Right atrium auricular region (tissue), 2 donors: ENCODE measurements at regions not wholly inside any gene's neighbourhood (a gene's known extent, or its start where the extent isn't known, plus 50 kb on each side); places are given as distances from the start of the nearest gene placed in this dataset.
"Not testable (repeated sequence)": the region's sequence is repeated elsewhere in the genome, so short reads cannot be mapped to it uniquely, and the experiment has no call there.

Experiments
- DNase-seq: peaks from one replicate; pipeline ENCODE4 v3.0.0-alpha.2; 2019; ENCODE audit warnings: low spot score
- H3K27ac ChIP-seq, 2 donors: fragments of 200-600 bp; sonication (generic); 1 replicate in 1 of 2; 2 replicates in 1 of 2; pipeline ENCODE4 v1.5.1; 2016 to 2019
- H3K27me3 ChIP-seq, 2 donors: fragments of 200-600 bp; sonication (generic); one replicate each; pipeline versions ENCODE4 v1.5.1 to v1.6.0; 2017 to 2019
- H3K36me3 ChIP-seq: fragments of 200-600 bp; sonication (generic); one replicate; pipeline ENCODE4 v1.5.1; 2016
- H3K4me1 ChIP-seq, 2 donors: fragments of 200-600 bp; sonication (generic); one replicate each; pipeline versions ENCODE4 v1.5.1 to v1.6.0; 2017 to 2019
- H3K4me3 ChIP-seq, 2 donors: fragments of 200-600 bp; sonication (generic); 1 replicate in 1 of 2; 2 replicates in 1 of 2; pipeline ENCODE4 v1.5.1; 2017 to 2019; ENCODE audit warnings: mild to moderate bottlenecking in 1 of 2, moderate library complexity in 1 of 2
- H3K9me3 ChIP-seq, 2 donors: fragments of 200-600 bp; sonication (generic); one replicate each; pipeline ENCODE4 v1.5.1; 2019
- TF ChIP-seq, protein P1 (sequence below), 2 donors: fragments of 200-600 bp; sonication (generic); IDR thresholded peaks; one replicate each; pipeline ENCODE4 v1.5.1; 2019; ENCODE audit warnings: antibody characterized with exemption in 2 of 2

DNA sequence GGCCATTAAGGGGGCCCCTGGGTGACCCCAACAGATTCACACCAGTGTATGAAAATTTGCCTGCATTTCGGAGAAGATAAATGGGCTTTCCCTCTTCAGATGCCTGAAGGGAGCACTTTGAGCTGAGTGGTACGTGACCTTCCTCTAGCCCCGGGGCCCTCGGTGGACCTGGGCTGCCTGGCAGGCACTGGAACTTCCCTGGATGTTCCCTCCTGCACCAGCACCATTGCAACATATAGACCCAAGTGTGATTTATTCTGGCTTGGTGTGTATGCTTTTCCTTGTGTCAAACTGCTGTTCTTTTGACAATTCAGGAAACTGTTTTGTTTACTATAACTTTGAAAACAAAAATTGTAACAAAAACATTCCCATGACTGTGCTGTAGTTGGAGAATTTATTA is 93.8 kb downstream of the TNFRSF13B start:
- Histone ChIP-seq H3K27me3 (no peaks in the 10 kb centered on the region), H3K27ac (no peak overlapping the region), H3K4me1 (no peaks in the 10 kb centered on the region), H3K9me3 (no peaks in the 10 kb centered on the region), H3K36me3 (no peaks in the 10 kb centered on the region), H3K4me3 (no peak overlapping the region)
- TF ChIP-seq, protein P1, sequence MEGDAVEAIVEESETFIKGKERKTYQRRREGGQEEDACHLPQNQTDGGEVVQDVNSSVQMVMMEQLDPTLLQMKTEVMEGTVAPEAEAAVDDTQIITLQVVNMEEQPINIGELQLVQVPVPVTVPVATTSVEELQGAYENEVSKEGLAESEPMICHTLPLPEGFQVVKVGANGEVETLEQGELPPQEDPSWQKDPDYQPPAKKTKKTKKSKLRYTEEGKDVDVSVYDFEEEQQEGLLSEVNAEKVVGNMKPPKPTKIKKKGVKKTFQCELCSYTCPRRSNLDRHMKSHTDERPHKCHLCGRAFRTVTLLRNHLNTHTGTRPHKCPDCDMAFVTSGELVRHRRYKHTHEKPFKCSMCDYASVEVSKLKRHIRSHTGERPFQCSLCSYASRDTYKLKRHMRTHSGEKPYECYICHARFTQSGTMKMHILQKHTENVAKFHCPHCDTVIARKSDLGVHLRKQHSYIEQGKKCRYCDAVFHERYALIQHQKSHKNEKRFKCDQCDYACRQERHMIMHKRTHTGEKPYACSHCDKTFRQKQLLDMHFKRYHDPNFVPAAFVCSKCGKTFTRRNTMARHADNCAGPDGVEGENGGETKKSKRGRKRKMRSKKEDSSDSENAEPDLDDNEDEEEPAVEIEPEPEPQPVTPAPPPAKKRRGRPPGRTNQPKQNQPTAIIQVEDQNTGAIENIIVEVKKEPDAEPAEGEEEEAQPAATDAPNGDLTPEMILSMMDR (IDR thresholded peaks at IDR 0.05), result no peak
- DNase-seq, result peak; percentile 7

GRCh38 chr17:16877099-16877498 is 94.8 kb downstream of the TNFRSF13B start:
- no peak overlapping the region for H3K4me3 ChIP-seq
- TF ChIP-seq, protein P1 (IDR thresholded peaks at IDR 0.05), result no peak

GRCh38 chr17:16875662-16876061 is 96.3 kb downstream of the TNFRSF13B start:
- Histone ChIP-seq H3K27me3 (no peaks in the 10 kb centered on the region), H3K4me1 (no peaks in the 10 kb centered on the region), H3K36me3 (no peaks in the 10 kb centered on the region), H3K9me3 (no peaks in the 10 kb centered on the region), H3K27ac (no peak overlapping the region), H3K4me3 (no peak overlapping the region)
- TF ChIP-seq, protein P1 (IDR thresholded peaks at IDR 0.05), result no peak
- no peak for DNase-seq

More at GRCh38 chr17:16877099-16877498, 94.8 kb downstream of the TNFRSF13B start:
- DNase-seq, result no peak
- H3K36me3 ChIP-seq, result no peaks in the 10 kb centered on the region
- no peaks in the 10 kb centered on the region for H3K4me1 ChIP-seq
- no peak overlapping the region for H3K27ac ChIP-seq
- no peaks in the 10 kb centered on the region for H3K9me3 ChIP-seq
- H3K27me3 ChIP-seq, result no peaks in the 10 kb centered on the region

GRCh38 chr17:16874216-16874615 is 97.7 kb downstream of the TNFRSF13B start:
- DNase-seq, H3K9me3 ChIP-seq, H3K4me3 ChIP-seq, H3K4me1 ChIP-seq, H3K27me3 ChIP-seq, H3K27ac ChIP-seq, H3K36me3 ChIP-seq: not testable (repeated sequence)

GRCh38 chr17:16873174-16874035 is 98.5 kb downstream of the TNFRSF13B start:
- no peaks in the 10 kb centered on the region for H3K4me1 ChIP-seq
- DNase-seq, result no peak
- no peaks in the 10 kb centered on the region for H3K9me3 ChIP-seq
- no peak overlapping the region for H3K4me3 ChIP-seq
- no peaks in the 10 kb centered on the region for H3K27me3 ChIP-seq
- TF ChIP-seq, protein P1 (IDR thresholded peaks at IDR 0.05), result peak in 1 of 2 donors; percentile 50
- no peak overlapping the region for H3K27ac ChIP-seq
- no peaks in the 10 kb centered on the region for H3K36me3 ChIP-seq

GRCh38 chr17:16872351-16873173 is 99.4 kb downstream of the TNFRSF13B start:
- TF ChIP-seq, protein P1 (IDR thresholded peaks at IDR 0.05), result no peak
- Histone ChIP-seq H3K4me3 (no peak overlapping the region), H3K27me3 (no peaks in the 10 kb centered on the region), H3K36me3 (no peaks in the 10 kb centered on the region), H3K27ac (no peak overlapping the region), H3K4me1 (no peaks in the 10 kb centered on the region), H3K9me3 (no peaks in the 10 kb centered on the region)
- DNase-seq, result no peak

DNA sequence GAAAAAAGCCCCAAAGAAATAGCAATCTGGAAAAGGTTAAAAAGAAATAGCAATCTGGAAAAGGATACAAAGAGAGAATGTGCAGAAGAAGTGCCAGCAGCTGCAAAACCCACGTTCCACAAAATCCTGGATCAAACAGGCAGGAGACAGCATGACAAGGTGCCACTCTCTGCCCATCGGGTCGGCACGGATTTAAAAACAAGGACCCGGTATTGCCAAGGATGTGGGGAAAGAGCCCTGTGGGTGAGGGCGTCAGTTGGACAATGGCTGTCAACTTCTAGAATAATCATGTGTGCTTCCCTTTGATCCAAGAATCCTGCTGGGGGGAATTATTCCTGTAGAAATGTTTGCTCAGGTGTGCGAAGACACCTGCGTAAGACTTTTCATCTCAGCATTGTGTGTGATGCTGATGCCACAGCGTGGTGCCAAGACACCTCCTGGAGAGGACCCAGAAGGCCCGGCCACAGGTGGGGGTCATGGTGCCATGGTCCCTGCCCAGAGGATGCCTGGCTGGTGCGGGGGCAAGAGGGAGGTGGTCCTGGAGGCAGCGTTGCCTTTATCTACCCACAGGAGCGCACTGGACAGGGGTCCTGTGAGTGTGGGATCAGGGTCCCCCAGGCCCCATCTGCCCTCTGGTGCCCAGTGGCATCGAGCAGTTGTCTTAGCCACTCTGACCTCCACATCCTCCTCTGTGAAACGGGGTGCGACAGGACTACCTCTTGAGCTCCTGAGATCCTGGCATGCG is 100.3 kb downstream of the TNFRSF13B start:
- not testable (repeated sequence) for H3K27ac ChIP-seq, H3K4me1 ChIP-seq, H3K36me3 ChIP-seq, DNase-seq, H3K9me3 ChIP-seq, H3K27me3 ChIP-seq, H3K4me3 ChIP-seq
